ENCODE measurements at regions not wholly inside any gene's neighbourhood (a gene's known extent, or its start where the extent isn't known, plus 50 kb on each side); places are given as distances from the start of the nearest gene placed in this dataset.

DNA sequence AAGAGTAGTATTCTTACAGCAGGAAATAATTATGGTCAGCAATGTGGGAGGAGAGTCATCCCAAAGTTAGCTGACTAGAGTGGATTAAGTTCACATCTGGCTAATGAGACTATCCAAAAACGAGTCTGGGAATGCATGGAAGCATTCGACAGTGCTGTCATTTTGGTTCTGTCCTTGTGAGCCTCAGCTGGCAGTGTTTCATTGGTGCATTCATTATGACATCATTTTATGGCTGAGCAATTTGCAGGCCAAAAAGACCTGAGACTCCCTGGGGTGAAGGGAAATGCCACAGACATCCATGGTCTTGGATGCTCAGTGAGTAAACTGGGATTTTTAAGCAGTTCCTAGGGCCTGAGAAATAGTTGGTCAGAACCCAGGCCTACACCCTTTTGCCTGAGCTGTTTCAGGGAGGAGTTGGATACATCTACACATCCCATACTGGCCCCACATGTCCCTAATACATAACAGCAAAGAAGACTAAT, 196.4 kb upstream of the CCN2 start:
- POLR2A ChIA-PET, result no interaction called here
- 6% methylated on average over 2 of the region's 2 CpGs for WGBS (ENCODE audit: low lambda C conversion rate)

DNA sequence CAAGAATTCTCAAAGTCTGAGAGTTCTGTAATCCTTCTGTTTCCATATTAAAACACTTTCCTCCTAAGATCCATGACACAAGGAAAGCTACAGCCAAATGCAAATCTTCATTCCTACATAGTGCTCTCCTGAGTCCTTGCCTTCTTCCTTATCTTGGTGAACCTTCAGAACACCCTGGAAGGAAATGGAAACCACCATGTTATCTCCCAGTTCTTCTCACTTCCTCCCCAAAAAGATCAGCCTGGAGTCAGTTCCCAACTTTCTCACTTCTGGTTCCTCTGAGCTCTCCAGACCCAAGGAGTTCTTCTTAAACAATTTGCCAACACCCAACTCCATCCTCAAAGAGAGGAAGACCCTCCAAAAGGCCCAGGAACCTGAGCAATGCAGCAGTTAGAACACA, 193.3 kb upstream of the CCN2 start:
- intact Hi-C loops (cut with micrococcal nuclease; ENCODE audit: unreplicated experiment), result no loop called here
- no TSS peak for BruUV-seq (replicated peaks)

More for the DNA sequence above, 196.4 kb upstream of the CCN2 start:
- Histone ChIP-seq H3K4me2 (ENCODE audit: low read depth, low read length) (no peak overlapping the region), H3K4me3 (replicated peaks in 1 of 3; ENCODE audit: insufficient read depth in 1 of 3, low read depth in 2 of 3, low read length in 3 of 3) (no peak overlapping the region), H3K79me2 (ENCODE audit: insufficient read depth, low read length) (no peaks in the 10 kb centered on the region), H3K27ac (ENCODE audit: extremely low read length, insufficient read depth, low read length) (no peak overlapping the region), H3K36me3 (replicated peaks in 1 of 2; ENCODE audit: control insufficient read depth in 1 of 2, insufficient read depth in 2 of 2, low read length in 2 of 2) (no peaks in the 10 kb centered on the region), H3K9me3 (ENCODE audit: low read length) (no peaks in the 10 kb centered on the region), H3K27me3 (ENCODE audit: control insufficient read depth in 1 of 2, insufficient read depth in 2 of 2, low read length in 2 of 2) (peaks cover 0 to 3% of the 10 kb centered on the region in 2 experiments; a peak in 1 of 5 replicates), H3K4me1 (ENCODE audit: insufficient read depth, low read length) (no peaks in the 10 kb centered on the region), H2AFZ (ENCODE audit: low read length) (no peak overlapping the region), H3K9ac (ENCODE audit: insufficient read depth, low read depth, low read length) (no peak overlapping the region), H4K20me1 (ENCODE audit: insufficient read depth, low read length) (no peaks in the 10 kb centered on the region)
- ATAC-seq (no peak), FAIRE-seq (no peak), DNase-seq (ENCODE audit: low spot score) (no peak)
- peak; percentile 77 for TF ChIP-seq ATF7 (IDR thresholded peaks at IDR 0.05)
- TF ChIP-seq ATF7 (CRISPR knock-in tag; IDR thresholded peaks at IDR 0.05), result no peak
- TF ChIP-seq TAF15 (IDR thresholded peaks at IDR 0.05; ENCODE audit: low read depth, low read length, poor library complexity, severe bottlenecking), result no peak
- intact Hi-C loops (cut with micrococcal nuclease; ENCODE audit: unreplicated experiment), result no loop called here
- in situ Hi-C loops (cut with HindIII; ENCODE audit: extremely low pct_ligation_motif_present, low pct_unique_long_range_greater_than_20kb), result no loop called here
- BruUV-seq (replicated peaks), result no TSS peak
- CTCF ChIA-PET (ENCODE audit: low intra/inter-chr PET ratio, low total read pairs), result no interaction called here

More for the DNA sequence above, 193.3 kb upstream of the CCN2 start:
- H3K27ac ChIP-seq (ENCODE audit: extremely low read length, insufficient read depth, low read length), result no peak overlapping the region
- no peak overlapping the region for H2AFZ ChIP-seq (ENCODE audit: low read length)
- FAIRE-seq, result no peak
- H3K27me3 ChIP-seq (ENCODE audit: control insufficient read depth in 1 of 2, insufficient read depth in 2 of 2, low read length in 2 of 2), result peaks cover 0 to 3% of the 10 kb centered on the region in 2 experiments; a peak in 1 of 5 replicates
- no peak overlapping the region for H3K4me3 ChIP-seq (replicated peaks in 1 of 3; ENCODE audit: insufficient read depth in 1 of 3, low read depth in 2 of 3, low read length in 3 of 3)
- in situ Hi-C loops (cut with HindIII; ENCODE audit: extremely low pct_ligation_motif_present, low pct_unique_long_range_greater_than_20kb), result no loop called here
- H3K9me3 ChIP-seq (ENCODE audit: low read length), result no peaks in the 10 kb centered on the region
- TF ChIP-seq TBX3 (IDR thresholded peaks at IDR 0.05; ENCODE audit: borderline replicate concordance), result no peak
- POLR2A ChIA-PET, result no interaction called here
- H3K4me2 ChIP-seq (ENCODE audit: low read depth, low read length), result no peak overlapping the region
- H3K9ac ChIP-seq (ENCODE audit: insufficient read depth, low read depth, low read length), result no peak overlapping the region
- DNase-seq (ENCODE audit: low spot score), result no peak
- no peaks in the 10 kb centered on the region for H3K79me2 ChIP-seq (ENCODE audit: insufficient read depth, low read length)
- CTCF ChIA-PET (ENCODE audit: low intra/inter-chr PET ratio, low total read pairs), result no interaction called here
- H3K36me3 ChIP-seq (replicated peaks in 1 of 2; ENCODE audit: control insufficient read depth in 1 of 2, insufficient read depth in 2 of 2, low read length in 2 of 2), result no peaks in the 10 kb centered on the region
- no peaks in the 10 kb centered on the region for H4K20me1 ChIP-seq (ENCODE audit: insufficient read depth, low read length)
- H3K4me1 ChIP-seq (ENCODE audit: insufficient read depth, low read length), result no peaks in the 10 kb centered on the region
- no peak for ATAC-seq

Measured in HepG2 (cell line).